ENCODE measurements at regions not wholly inside any gene's neighbourhood (a gene's known extent, or its start where the extent isn't known, plus 50 kb on each side); places are given as distances from the start of the nearest gene placed in this dataset.
A peak's percentile ranks its signal among the peaks of the same experiment; 100 is the strongest.

DNA sequence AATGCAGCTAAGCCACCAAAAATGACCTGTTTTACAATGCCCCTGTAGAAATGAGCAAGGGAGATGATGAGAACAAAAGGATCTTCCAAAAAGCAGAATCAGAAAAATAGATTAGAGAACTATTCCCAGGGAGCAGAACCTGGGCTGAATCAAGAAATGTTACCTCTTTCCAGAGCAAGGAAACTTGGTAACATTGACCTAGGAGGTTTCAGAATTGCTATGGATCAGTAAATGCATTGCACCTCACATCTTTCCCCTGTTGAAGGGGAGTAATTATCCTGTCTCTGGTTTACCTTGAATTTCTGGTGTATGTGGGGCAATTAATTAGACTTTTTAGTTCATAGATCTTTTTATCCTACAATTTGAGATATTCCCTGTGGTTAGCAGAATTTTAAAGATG, 151.2 kb upstream of the RAI14 start:
- H3K9me3 ChIP-seq (replicated peaks in 1 of 3): no peaks in the 10 kb centered on the region
- intact Hi-C loops (cut with DNase I): no loop called here
- no peak overlapping the region for H3K27ac ChIP-seq

GRCh38 chr5:34505731-34506130, 150.4 kb upstream of the RAI14 start:
- H3K4me1 ChIP-seq (replicated peaks in 1 of 2): peaks cover 6 to 15% of the 10 kb centered on the region in 2 donors
- no peaks in the 10 kb centered on the region for H3K27me3 ChIP-seq
- H3K36me3 ChIP-seq (replicated peaks in 1 of 2): no peaks in the 10 kb centered on the region
- TF ChIP-seq CTCF (IDR thresholded peaks at IDR 0.05) (no peak), POLR2A (IDR thresholded peaks at IDR 0.05) (no peak)
- no peaks in the 10 kb centered on the region for H3K9me3 ChIP-seq (replicated peaks in 1 of 3)
- intact Hi-C loops (cut with DNase I): no loop called here
- H3K4me3 ChIP-seq: no peak overlapping the region
- 79 to 88% (median 86%) methylated on average over 2 of the region's 2 CpGs for WGBS, 4 donors
- H3K27ac ChIP-seq: no peak overlapping the region
- DNase-seq: no peak

More for the DNA sequence above, 151.2 kb upstream of the RAI14 start:
- DNase-seq: no peak
- Histone ChIP-seq H3K27me3 (no peaks in the 10 kb centered on the region), H3K36me3 (replicated peaks in 1 of 2) (no peaks in the 10 kb centered on the region), H3K4me3 (no peak overlapping the region), H3K4me1 (replicated peaks in 1 of 2) (peaks cover 6 to 16% of the 10 kb centered on the region in 2 donors)
- TF ChIP-seq CTCF (IDR thresholded peaks at IDR 0.05) (no peak), POLR2A (IDR thresholded peaks at IDR 0.05) (no peak)

DNA sequence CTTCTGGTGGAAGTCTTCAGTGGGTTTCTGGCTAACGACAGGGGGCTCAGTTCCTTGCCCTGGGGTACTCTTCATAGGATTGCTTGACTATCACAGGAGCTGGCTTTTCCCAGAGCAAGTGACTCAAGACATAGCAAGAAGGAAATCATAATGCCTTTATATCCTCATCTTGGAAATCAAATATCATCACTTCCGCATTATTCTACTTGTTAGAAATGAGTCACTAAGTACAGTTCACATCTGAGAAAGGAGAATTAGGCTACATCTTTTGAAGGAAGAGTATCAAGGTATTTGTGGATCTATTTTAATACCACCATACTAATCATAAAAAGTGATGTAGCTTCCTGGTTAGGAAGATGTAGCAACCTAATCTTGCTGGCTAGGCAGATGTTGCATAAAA, 148.2 kb upstream of the RAI14 start:
- H3K27ac ChIP-seq: no peak overlapping the region
- H3K4me1 ChIP-seq (replicated peaks in 1 of 2): peaks cover 6 to 15% of the 10 kb centered on the region in 2 donors
- DNase-seq: no peak
- intact Hi-C loops (cut with DNase I): no loop called here
- H3K9me3 ChIP-seq (replicated peaks in 1 of 3): no peaks in the 10 kb centered on the region
- H3K36me3 ChIP-seq (replicated peaks in 1 of 2): no peaks in the 10 kb centered on the region
- WGBS, 4 donors: 89 to 97% (median 94%) methylated on average over 1 to 2 of the region's 2 CpGs
- no peaks in the 10 kb centered on the region for H3K27me3 ChIP-seq
- H3K4me3 ChIP-seq: no peak overlapping the region
- TF ChIP-seq CTCF (IDR thresholded peaks at IDR 0.05): no peak
- no peak for TF ChIP-seq POLR2A (IDR thresholded peaks at IDR 0.05)

DNA sequence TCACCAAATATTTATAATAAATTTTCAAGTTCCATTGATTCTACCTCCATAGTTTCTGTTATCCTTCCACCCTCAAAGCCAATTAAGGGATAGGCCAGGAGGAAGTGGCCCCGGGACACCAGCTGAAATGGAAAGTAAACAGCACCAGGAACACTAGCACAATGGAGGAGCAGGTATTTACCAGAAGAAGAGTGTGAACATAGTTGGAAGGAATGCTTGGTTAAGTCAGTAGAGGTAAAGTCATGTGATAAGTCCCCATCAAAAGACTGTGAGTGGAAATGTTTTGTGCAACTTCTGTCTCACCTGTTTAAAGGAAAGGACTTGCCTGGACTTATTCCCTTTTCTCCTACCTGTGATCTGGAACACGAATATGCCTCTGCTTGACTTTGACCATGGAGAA, 146.7 kb upstream of the RAI14 start:
- H3K4me1 ChIP-seq (replicated peaks in 1 of 2): peaks cover 0 to 2% of the 10 kb centered on the region in 2 donors
- intact Hi-C loops (cut with DNase I): no loop called here

More for the DNA sequence above, 146.7 kb upstream of the RAI14 start:
- Histone ChIP-seq H3K27me3 (no peaks in the 10 kb centered on the region), H3K36me3 (replicated peaks in 1 of 2) (no peaks in the 10 kb centered on the region), H3K27ac (peak overlapping the region in 1 of 5 donors; percentile 27), H3K4me3 (no peak overlapping the region), H3K9me3 (replicated peaks in 1 of 3) (no peaks in the 10 kb centered on the region)
- DNase-seq: no peak
- 69 to 89% (median 81%) methylated on average over 2 of the region's 2 CpGs for WGBS, 4 donors
- TF ChIP-seq CTCF (IDR thresholded peaks at IDR 0.05) (no peak), POLR2A (IDR thresholded peaks at IDR 0.05) (no peak)

Data from adrenal gland (tissue), 9 donors.